WERI-Rb-1 (cell line): ENCODE measurements at regions not wholly inside any gene's neighbourhood (a gene's known extent, or its start where the extent isn't known, plus 50 kb on each side); places are given as distances from the start of the nearest gene placed in this dataset.

Source experiments
- DNase-seq: peaks from one replicate; pipeline ENCODE4 v3.0.0-alpha.2; 2020
- H3K27ac ChIP-seq: fragments of 250-450 bp; sonication (Bioruptor Pico); 2 replicates; pipeline ENCODE4 v1.5.1; 2020; ENCODE audit warnings: mild to moderate bottlenecking, moderate library complexity
- H3K27me3 ChIP-seq: fragments of 250-450 bp; sonication (Bioruptor Pico); 2 replicates; pipeline ENCODE4 v1.5.1; 2021; ENCODE audit warnings: mild to moderate bottlenecking, low read depth, moderate library complexity; ENCODE audit not compliant: insufficient read depth, severe bottlenecking
- H3K36me3 ChIP-seq: fragments of 250-450 bp; sonication (Bioruptor Pico); 2 replicates; pipeline ENCODE4 v1.5.1; 2020; ENCODE audit warnings: mild to moderate bottlenecking, moderate library complexity
- H3K4me3 ChIP-seq: 2 replicates; pipeline ENCODE4 v1.5.1; 2011; ENCODE audit warnings: low read depth, mild to moderate bottlenecking, control low read depth, low read length
- H3K9me3 ChIP-seq: fragments of 250-450 bp; sonication (Bioruptor Pico); 2 replicates; pipeline ENCODE4 v1.5.1; 2021; ENCODE audit warnings: mild to moderate bottlenecking, moderate library complexity; ENCODE audit not compliant: severe bottlenecking
- CTCF ChIP-seq: IDR thresholded peaks from 2 replicates; pipeline ENCODE4 v1.5.1; 2011; ENCODE audit warnings: low read depth, mild to moderate bottlenecking, control low read depth, inconsistent platforms, low read length

- H3K36me3 ChIP-seq, result no peaks in the 10 kb centered on the region
- H3K4me3 ChIP-seq, result no peak overlapping the region
- H3K27me3 ChIP-seq, result peaks cover 3% of the 10 kb centered on the region
- H3K27ac ChIP-seq, result no peak overlapping the region
- no peak for TF ChIP-seq CTCF
- no peaks in the 10 kb centered on the region for H3K9me3 ChIP-seq
- DNase-seq, result no peak
Observed at GRCh38 chr21:19692231-19692630, 1288.6 kb upstream of the TMPRSS15 start.

- no peak for TF ChIP-seq CTCF
- no peak for DNase-seq
- no peaks in the 10 kb centered on the region for H3K27me3 ChIP-seq
- H3K4me3 ChIP-seq, result no peak overlapping the region
- no peaks in the 10 kb centered on the region for H3K36me3 ChIP-seq
- no peak overlapping the region for H3K27ac ChIP-seq
- no peaks in the 10 kb centered on the region for H3K9me3 ChIP-seq
Observed at GRCh38 chr21:19695796-19696195, 1292.2 kb upstream of the TMPRSS15 start.

- Histone ChIP-seq H3K4me3 (no peak overlapping the region), H3K27me3 (peaks cover 2% of the 10 kb centered on the region), H3K36me3 (no peaks in the 10 kb centered on the region), H3K9me3 (no peaks in the 10 kb centered on the region), H3K27ac (no peak overlapping the region)
- TF ChIP-seq CTCF, result no peak
- no peak for DNase-seq
Observed at GRCh38 chr21:19700476-19700875, 1296.9 kb upstream of the TMPRSS15 start.

- H3K27ac ChIP-seq, result no peak overlapping the region
- no peak overlapping the region for H3K4me3 ChIP-seq
- no peaks in the 10 kb centered on the region for H3K36me3 ChIP-seq
- H3K27me3 ChIP-seq, result peaks cover 2% of the 10 kb centered on the region
- no peaks in the 10 kb centered on the region for H3K9me3 ChIP-seq
- DNase-seq, result no peak
- no peak for TF ChIP-seq CTCF
Observed at GRCh38 chr21:19702726-19703125, 1295.5 kb upstream of the NCAM2 start.

- H3K4me3 ChIP-seq, result no peak overlapping the region
Observed at GRCh38 chr21:19704832-19705231, 1293.4 kb upstream of the NCAM2 start.

More at GRCh38 chr21:19704832-19705231, 1293.4 kb upstream of the NCAM2 start:
- H3K9me3 ChIP-seq, result no peaks in the 10 kb centered on the region
- no peaks in the 10 kb centered on the region for H3K36me3 ChIP-seq
- no peak overlapping the region for H3K27ac ChIP-seq
- no peak for DNase-seq
- H3K27me3 ChIP-seq, result peaks cover 2% of the 10 kb centered on the region
- TF ChIP-seq CTCF, result no peak
